K562 (cell line): ENCODE measurements at regions not wholly inside any gene's neighbourhood (a gene's known extent, or its start where the extent isn't known, plus 50 kb on each side); places are given as distances from the start of the nearest gene placed in this dataset.

Experiments
- ATAC-seq: fragments of 200-7000 bp; cut with Tn5 transposase; 3 replicates; pipeline ENCODE4 v1.9.1; 2020; ENCODE audit warnings: moderate library complexity
- BruUV-seq: library from RNA; stranded (reverse); fragments of 400-500 nt; replicated peaks from 2 replicates; lab custom pipeline; 2021; lab: Mats Ljungman, UMichigan
- CTCF ChIA-PET: fragments of 300-600 bp; formaldehyde crosslinking; extraction: SDS; loops from one replicate; lab custom pipeline; 2021; ENCODE audit warnings: low intra/inter-chr PET ratio; lab: Yijun Ruan, JAX
- POLR2A ChIA-PET: fragments of 300-600, 350-650 bp; sonication (Branson Sonifier 250); formaldehyde crosslinking; extraction: SDS; loops from one replicate; lab custom pipeline; 2021; ENCODE audit warnings: antibody characterized with exemption, inconsistent platforms; lab: Yijun Ruan, JAX
- DNase-seq, 4 experiments: peaks; one replicate each; pipeline versions ENCODE4 v3.0.0 to v3.0.0-alpha.2; 2011 to 2018; ENCODE audit warnings: low spot score in 3 of 4, mixed read lengths in 3 of 4; ENCODE audit errors: extremely low read depth in 1 of 4
- FAIRE-seq: peaks from 2 replicates; lab custom pipeline; 2011; peaks lifted over from hg19 to GRCh38; lab: Jason Lieb, UNC
- H2AFZ ChIP-seq: 2 replicates; pipeline ENCODE4 v1.6.0; 2011; ENCODE audit warnings: low read depth, low read length, control low read depth, inconsistent platforms
- H3K27ac ChIP-seq: fragments of 200-600 bp; 3 replicates; pipeline ENCODE4 v1.8.0; 2011; ENCODE audit warnings: low read depth, mild to moderate bottlenecking, control low read depth, inconsistent platforms, low read length, moderate library complexity, mixed read lengths; ENCODE audit errors: extremely low read depth
- H3K27me3 ChIP-seq, 2 experiments: fragments of 300-600 bp in 1 of 2; 2 replicates in 1 of 2; 3 replicates in 1 of 2; pipeline versions ENCODE4 v1.6.0 to v1.8.0; 2011; ENCODE audit warnings: inconsistent platforms in 2 of 2, low read length in 2 of 2, mild to moderate bottlenecking in 1 of 2, mixed read lengths in 1 of 2, moderate library complexity in 1 of 2; ENCODE audit not compliant: control insufficient read depth in 2 of 2, insufficient read depth in 2 of 2
- H3K36me3 ChIP-seq: fragments of 300-600 bp; 3 replicates; pipeline ENCODE4 v1.8.0; 2011; ENCODE audit warnings: mild to moderate bottlenecking, low read length, inconsistent platforms; ENCODE audit not compliant: control insufficient read depth, insufficient read depth
- H3K4me1 ChIP-seq, 2 experiments: fragments of 200-600 bp in 1 of 2; replicated peaks in 1 of 2; 2 replicates in 1 of 2; 3 replicates in 1 of 2; pipeline versions ENCODE4 v1.5.1 to v1.8.0; 2011; ENCODE audit warnings: inconsistent platforms in 2 of 2, low read length in 2 of 2, mild to moderate bottlenecking in 1 of 2, mixed read lengths in 1 of 2, moderate library complexity in 1 of 2; ENCODE audit not compliant: control insufficient read depth in 2 of 2, insufficient read depth in 2 of 2
- H3K4me2 ChIP-seq: 2 replicates; pipeline ENCODE4 v1.6.1; 2011; ENCODE audit warnings: low read length, control low read depth, inconsistent platforms, mixed read lengths; ENCODE audit not compliant: insufficient read depth
- H3K4me3 ChIP-seq: fragments of 200-600 bp; sonication (generic), shearing (Covaris generic); 2 replicates; pipeline ENCODE4 v1.5.1; 2016; ENCODE audit warnings: control low read depth, inconsistent platforms
- H3K79me2 ChIP-seq: fragments of 200-600 bp; 3 replicates; pipeline ENCODE4 v1.8.0; 2011; ENCODE audit warnings: low read length, inconsistent platforms; ENCODE audit not compliant: control insufficient read depth, insufficient read depth
- H3K9ac ChIP-seq, 2 experiments: 2 replicates each; pipeline versions ENCODE4 v1.6.0 to v1.6.1; 2011; ENCODE audit warnings: low read depth in 2 of 2, low read length in 2 of 2, control low read depth in 1 of 2, inconsistent platforms in 1 of 2, mild to moderate bottlenecking in 1 of 2, mixed read lengths in 1 of 2; ENCODE audit not compliant: insufficient read depth in 1 of 2
- H3K9me1 ChIP-seq: one replicate; pipeline ENCODE4 v1.6.0; 2011; ENCODE audit warnings: inconsistent platforms, mild to moderate bottlenecking, low read length, moderate library complexity; ENCODE audit not compliant: control insufficient read depth, insufficient read depth
- H3K9me3 ChIP-seq: replicated peaks from 2 replicates; pipeline ENCODE4 v1.5.1; 2011; ENCODE audit warnings: low read depth, low read length, inconsistent platforms; ENCODE audit not compliant: control insufficient read depth, insufficient read depth
- H4K20me1 ChIP-seq: replicated peaks from 2 replicates; pipeline ENCODE4 v1.6.1; 2011; ENCODE audit warnings: low read length, inconsistent platforms, mixed read lengths; ENCODE audit not compliant: control insufficient read depth, insufficient read depth
- BRF1 ChIP-seq: IDR thresholded peaks from 3 replicates; pipeline ENCODE4 v1.6.1; 2011; ENCODE audit warnings: borderline replicate concordance, mild to moderate bottlenecking; ENCODE audit not compliant: insufficient read length; ENCODE audit errors: extremely low read depth
- CTCFL ChIP-seq: IDR thresholded peaks from 2 replicates; pipeline ENCODE4 v1.6.1; 2011; ENCODE audit warnings: borderline replicate concordance, low read depth, mild to moderate bottlenecking, moderate library complexity, low read length; ENCODE audit not compliant: insufficient read depth, poor library complexity, severe bottlenecking
- DDX20 ChIP-seq: fragments of 450-650 bp; IDR thresholded peaks from 2 replicates; pipeline ENCODE4 v1.6.1; 2016; ENCODE audit warnings: missing genetic modification characterization, low read depth, mild to moderate bottlenecking, missing compliant biosample characterization, moderate library complexity
- DNMT1 ChIP-seq: fragments of 450-650 bp; IDR thresholded peaks from 2 replicates; pipeline ENCODE4 v1.6.1; 2016; ENCODE audit warnings: antibody characterized with exemption, mild to moderate bottlenecking
- MTA3 ChIP-seq: fragments of 450-650 bp; formaldehyde crosslinking; IDR thresholded peaks from 2 replicates; pipeline ENCODE4 v1.6.1; 2017; ENCODE audit warnings: mild to moderate bottlenecking, borderline replicate concordance
- NR4A1 ChIP-seq, 2 experiments: fragments of 250-450 bp in 1 of 2; fragments of 450-650 bp in 1 of 2; sonication (Bioruptor Pico) in 1 of 2; IDR thresholded peaks; 2 replicates each; pipeline versions ENCODE4 v1.4.0 to v1.6.1; 2016 to 2020; ENCODE audit warnings: mild to moderate bottlenecking in 2 of 2, missing compliant biosample characterization in 1 of 2, missing genetic modification characterization in 1 of 2, moderate library complexity in 1 of 2
- SETDB1 ChIP-seq: IDR thresholded peaks from one replicate; pipeline ENCODE4 v1.6.1; 2012; ENCODE audit warnings: low read length, control low read depth, inconsistent platforms
- TFAM ChIP-seq: fragments of 250-450 bp; sonication (Bioruptor Pico); conservative IDR thresholded peaks from 2 replicates; pipeline ENCODE4 v1.5.0; 2021; ENCODE audit warnings: mild to moderate bottlenecking, moderate library complexity
- THAP7 ChIP-seq: fragments of 250-450 bp; sonication (Bioruptor Pico); IDR thresholded peaks from 2 replicates; pipeline ENCODE4 v1.5.0; 2021
- YY1 ChIP-seq, 3 experiments: IDR thresholded peaks; 2 replicates each; pipeline ENCODE4 v1.6.1; 2011; ENCODE audit warnings: low read length in 2 of 3, mild to moderate bottlenecking in 2 of 3, moderate library complexity in 2 of 3, borderline replicate concordance in 1 of 3, control low read depth in 1 of 3, low read depth in 1 of 3; ENCODE audit not compliant: insufficient read depth in 3 of 3, insufficient replicate concordance in 2 of 3, control insufficient read depth in 1 of 3, insufficient read length in 1 of 3; ENCODE audit errors: extremely low read depth in 1 of 3
- ZC3H4 ChIP-seq: sonication (generic); formaldehyde crosslinking; IDR thresholded peaks from 2 replicates; pipeline ENCODE4 v1.9.0; 2021; ENCODE audit warnings: missing genetic modification reagents, borderline replicate concordance
- ZNF274 ChIP-seq: IDR thresholded peaks from 2 replicates; pipeline ENCODE4 v1.6.1; 2011; ENCODE audit warnings: low read depth, mild to moderate bottlenecking, low read length, moderate library complexity, borderline replicate concordance
- ZNF324 ChIP-seq: fragments of 250-450 bp; sonication (Bioruptor Pico); IDR thresholded peaks from 2 replicates; pipeline ENCODE4 v1.4.0; 2020; ENCODE audit warnings: mild to moderate bottlenecking
- ZNF398 ChIP-seq: fragments of 250-450 bp; sonication (Bioruptor Pico); IDR thresholded peaks from 2 replicates; pipeline ENCODE4 v1.8.0; 2021; ENCODE audit warnings: moderate library complexity, mild to moderate bottlenecking, inconsistent platforms
- ZNF57 ChIP-seq: fragments of 450-650 bp; formaldehyde crosslinking; IDR thresholded peaks from 2 replicates; pipeline ENCODE4 v1.4.0; 2020; ENCODE audit warnings: mild to moderate bottlenecking, moderate library complexity
- ZNF644 ChIP-seq: fragments of 200-800 bp; sonication (Bioruptor generic); IDR thresholded peaks from 2 replicates; pipeline ENCODE4 v1.6.1; 2016; ENCODE audit warnings: low read depth, missing genetic modification characterization, missing compliant biosample characterization
- WGBS: fragments of 100-300 bp; shearing (Covaris generic); methylation state at CpG from one replicate; pipeline ENCODE4 v1.1.6; 2016; ENCODE audit warnings: low coverage, mixed read lengths; ENCODE audit not compliant: insufficient coverage; ENCODE audit errors: missing lambda C conversion rate; 5-methylcytosine and 5-hydroxymethylcytosine counted together
- in situ Hi-C: fragments of 300-500 bp; cut with MboI; formaldehyde crosslinking; loops from 4 replicates; pipeline ENCODE4 v1.15.0; 2018; ENCODE audit warnings: inconsistent platforms, mixed read lengths
- intact Hi-C: fragments of 100-400 bp; cut with micrococcal nuclease; formaldehyde crosslinking; loops from 2 replicates; pipeline ENCODE4 v1.14.2; 2022

- TF ChIP-seq DDX20 (no peak), ZNF324 (CRISPR knock-in tag) (no peak), SETDB1 (no peak)
These were observed 294.6 kb upstream of the STS start (continued) for GRCh38 chrX:6852869-6853268.

GRCh38 chrX:6852121-6852520 lies 295.4 kb upstream of the STS start:
- in situ Hi-C loops (no loop called here), intact Hi-C loops (no loop called here)
- Histone ChIP-seq H4K20me1 (no peaks in the 10 kb centered on the region), H3K4me2 (no peak overlapping the region), H3K36me3 (no peaks in the 10 kb centered on the region), H3K27ac (no peak overlapping the region), H3K9me3 (no peaks in the 10 kb centered on the region; the same call in 1 of the 2 replicates), H3K79me2 (no peaks in the 10 kb centered on the region), H3K9me1 (no peaks in the 10 kb centered on the region), H3K9ac (no peak overlapping the region), H3K4me1 (no peaks in the 10 kb centered on the region), H2AFZ (no peak overlapping the region), H3K27me3 (no peaks in the 10 kb centered on the region), H3K4me3 (no peak overlapping the region)
- ChIA-PET POLR2A (no interaction called here), CTCF (no interaction called here)
- no TSS peak for BruUV-seq
- no peak for FAIRE-seq
- DNase-seq = no peak
- 0% methylated on average over 1 of the region's 1 CpG for WGBS
- TF ChIP-seq ZNF57 (CRISPR knock-in tag) (no peak), BRF1 (no peak), ZNF644 (tag) (no peak), TFAM (no peak), DNMT1 (no peak), THAP7 (CRISPR knock-in tag) (no peak), ZC3H4 (CRISPR knock-in tag) (no peak), CTCFL (no peak), YY1 (IDR thresholded peaks at IDR 0.05; ENCODE audit: borderline replicate concordance in 1 of 3, control insufficient read depth in 1 of 3, extremely low read depth in 1 of 3, insufficient read depth in 3 of 3, insufficient read length in 1 of 3, insufficient replicate concordance in 2 of 3, low read depth in 1 of 3, low read length in 2 of 3) (no peak), NR4A1 (CRISPR knock-in tag; IDR thresholded peaks at IDR 0.05) (no peak), NR4A1 (tag; IDR thresholded peaks at IDR 0.05) (no peak), ZNF274 (no peak), MTA3 (no peak), ZNF398 (no peak)
- ATAC-seq = no peak
